ENCODE measurements at regions not wholly inside any gene's neighbourhood (a gene's known extent, or its start where the extent isn't known, plus 50 kb on each side); places are given as distances from the start of the nearest gene placed in this dataset.

DNA sequence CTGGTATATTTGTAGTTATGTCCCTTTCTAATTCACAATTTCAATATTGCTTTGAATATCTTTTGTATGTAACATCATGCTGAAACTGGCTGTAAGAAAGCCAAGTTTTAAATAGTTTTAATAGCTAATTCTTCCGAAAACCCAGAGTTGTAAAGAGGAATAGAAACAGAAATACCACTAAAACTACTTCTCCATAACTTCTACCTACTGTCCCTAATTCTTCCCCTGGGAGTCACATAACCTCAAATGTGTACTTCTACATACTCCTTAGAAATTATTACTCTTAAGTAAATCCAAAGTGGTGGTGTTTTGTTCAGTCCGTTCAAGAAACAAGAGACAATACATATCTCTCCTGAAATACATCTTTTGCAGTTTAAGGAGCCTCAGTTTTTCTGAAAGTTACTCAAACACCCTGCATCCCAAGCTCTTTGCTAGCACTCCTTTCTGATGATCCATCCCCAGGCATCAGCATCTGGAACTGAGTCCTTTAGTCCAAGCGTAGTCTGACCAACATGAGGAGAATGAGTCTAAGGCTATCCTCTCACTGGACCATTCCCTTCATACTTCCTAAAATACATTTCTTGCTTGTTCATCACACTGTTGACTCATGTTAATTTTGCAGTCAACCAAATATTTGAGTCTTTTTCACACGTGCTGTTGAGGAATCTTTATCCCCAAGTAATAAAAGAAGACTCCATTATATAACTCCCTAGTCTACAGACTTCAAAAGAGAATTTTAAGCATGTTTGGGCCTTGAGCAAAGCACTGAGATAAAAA lies 214.3 kb upstream of the NUDT4 start:
- H3K14ac ChIP-seq (ENCODE audit: insufficient read length), result no peak overlapping the region
- H3K79me2 ChIP-seq (ENCODE audit: control insufficient read depth in 1 of 2, insufficient read depth in 2 of 2, low read length in 2 of 2), result no peaks in the 10 kb centered on the region
- no peak overlapping the region for H3K23ac ChIP-seq (ENCODE audit: insufficient read length)
- TF ChIP-seq EGR1 (IDR thresholded peaks at IDR 0.05; ENCODE audit: borderline replicate concordance, low read depth, low read length) (no peak), NANOG (IDR thresholded peaks at IDR 0.05; ENCODE audit: insufficient read depth, low read depth, low read length, poor library complexity, severe bottlenecking) (no peak)
- H3K36me3 ChIP-seq (ENCODE audit: control insufficient read depth in 2 of 4, insufficient read depth in 4 of 4, low read length in 3 of 4), result no peaks in the 10 kb centered on the region
- H2BK120ac ChIP-seq (replicated peaks; ENCODE audit: low read depth, low read length), result no peak overlapping the region
- H3K56ac ChIP-seq (replicated peaks; ENCODE audit: insufficient read length, low read depth, low read length), result no peak overlapping the region
- no peak overlapping the region for H4K5ac ChIP-seq (ENCODE audit: insufficient read length, low read depth, low read length)
- no peak overlapping the region for H3K9ac ChIP-seq (replicated peaks in 1 of 4; ENCODE audit: extremely low read depth in 1 of 4, low read depth in 3 of 4, low read length in 3 of 4)
- H2BK15ac ChIP-seq (ENCODE audit: low read length), result no peak overlapping the region
- no peak overlapping the region for H3K4ac ChIP-seq (replicated peaks; ENCODE audit: insufficient read length, low read depth, low read length)
- no peak overlapping the region for H2AK5ac ChIP-seq (ENCODE audit: low read depth, low read length)
- no peak overlapping the region for H3K4me3 ChIP-seq (ENCODE audit: extremely low read depth in 1 of 4, insufficient read depth in 2 of 4, low read depth in 3 of 4, low read length in 4 of 4)
- peaks cover 0 to 2% (median 0%) of the 10 kb centered on the region in 4 experiments; a peak in 1 of 7 replicates for H3K4me1 ChIP-seq (replicated peaks in 1 of 4; ENCODE audit: control insufficient read depth in 3 of 4, insufficient read depth in 4 of 4, low read length in 3 of 4)
- no peak overlapping the region for H2BK12ac ChIP-seq (ENCODE audit: low read depth, low read length)
- H2BK20ac ChIP-seq (ENCODE audit: low read length), result no peak overlapping the region
- H2AFZ ChIP-seq (ENCODE audit: low read length), result no peak overlapping the region
- no peak overlapping the region for H3K27ac ChIP-seq (ENCODE audit: low read depth, low read length)
- FAIRE-seq (no peak), DNase-seq (ENCODE audit: low read depth in 1 of 2, low spot score in 2 of 2) (no peak)
- H3K4me2 ChIP-seq (ENCODE audit: insufficient read depth in 1 of 2, low read depth in 2 of 2, low read length in 2 of 2), result no peak overlapping the region
- 86% methylated on average over 4 of the region's 4 CpGs; no CpG with 5 or more reads in 1 of the 2 experiments for WGBS, 2 experiments (ENCODE audit: extremely low coverage in 1 of 2, insufficient coverage in 1 of 2, insufficient read length in 1 of 2, insufficient replicate concordance in 2 of 2, low coverage in 1 of 2, low lambda C conversion rate in 2 of 2, missing lambda C conversion rate in 1 of 2)
- no peak overlapping the region for H4K91ac ChIP-seq (replicated peaks; ENCODE audit: insufficient read length, low read length)
- no peaks in the 10 kb centered on the region for H3K23me2 ChIP-seq (ENCODE audit: low read depth, low read length)
- POLR2A ChIA-PET (ENCODE audit: partially characterized antibody), result no interaction called here
- no peaks in the 10 kb centered on the region for H3K79me1 ChIP-seq (ENCODE audit: low read depth, low read length)
- CTCF ChIA-PET (ENCODE audit: partially characterized antibody), result interaction anchor here (1.4 kb wide), 1 partner anchor 24 kb away, joined by 4 read pairs; no protein-coding TSS in a partner anchor
- H3K27me3 ChIP-seq (replicated peaks in 1 of 4; ENCODE audit: control insufficient read depth in 3 of 4, extremely low read depth in 1 of 4, insufficient read depth in 3 of 4, low read length in 3 of 4), result peaks cover 4 to 11% (median 7%) of the 10 kb centered on the region in 4 experiments; a peak in 6 of 7 replicates
- H4K8ac ChIP-seq (ENCODE audit: extremely low read depth, insufficient read depth, low read length), result no peak overlapping the region
- H4K20me1 ChIP-seq (replicated peaks in 1 of 2; ENCODE audit: control insufficient read depth in 1 of 2, insufficient read depth in 2 of 2, low read length in 2 of 2), result no peaks in the 10 kb centered on the region
- no peak overlapping the region for H2BK5ac ChIP-seq (ENCODE audit: low read depth, low read length)
- peaks cover 0 to 5% of the 10 kb centered on the region in 2 experiments; a peak in 1 of 4 replicates for H3K9me3 ChIP-seq (ENCODE audit: insufficient read depth in 2 of 2, low read depth in 1 of 2, low read length in 1 of 2)
- no peak overlapping the region for H3K18ac ChIP-seq (ENCODE audit: extremely low read depth, low read length)

All from H1 (cell line).